Fibroblast of gingiva (primary cell): ENCODE measurements at regions not wholly inside any gene's neighbourhood (a gene's known extent, or its start where the extent isn't known, plus 50 kb on each side); places are given as distances from the start of the nearest gene placed in this dataset.

ENCODE experiments used
- DNase-seq: peaks from one replicate; pipeline ENCODE4 v3.0.0-alpha.2; 2011; ENCODE audit warnings: low read depth

- no peak for DNase-seq
These were observed 111.0 kb upstream of the APC start for GRCh38 chr5:112626715-112627114.

- no peak for DNase-seq
These were observed 109.3 kb upstream of the APC start for GRCh38 chr5:112628214-112628980.

GRCh38 chr5:112630246-112631009 is 107.3 kb upstream of the APC start:
- DNase-seq: no peak

- peak; percentile 31 for DNase-seq
These were observed 103.5 kb upstream of the APC start for GRCh38 chr5:112634166-112634565.

- DNase-seq: no peak
These were observed 102.9 kb upstream of the APC start for GRCh38 chr5:112634796-112635195.

- DNase-seq: no peak
These were observed 102.4 kb upstream of the APC start for GRCh38 chr5:112635276-112635675.

GRCh38 chr5:112635771-112636731 is 101.6 kb upstream of the APC start:
- DNase-seq: no peak

GRCh38 chr5:112636751-112637150 is 100.9 kb upstream of the APC start:
- DNase-seq: no peak

GRCh38 chr5:112637343-112637742 is 100.3 kb upstream of the APC start:
- DNase-seq: peak; percentile 51

GRCh38 chr5:112640546-112640945 is 97.1 kb upstream of the APC start:
- DNase-seq: peak; percentile 30

GRCh38 chr5:112641515-112642110 is 96.1 kb upstream of the APC start:
- no peak for DNase-seq

- no peak for DNase-seq
These were observed 94.8 kb upstream of the APC start for GRCh38 chr5:112642885-112643284.

GRCh38 chr5:112643339-112643971 is 94.2 kb upstream of the APC start:
- DNase-seq: no peak

GRCh38 chr5:112646139-112646936 is 91.3 kb upstream of the APC start:
- DNase-seq: no peak

- DNase-seq: no peak
These were observed 90.3 kb upstream of the APC start for GRCh38 chr5:112647428-112647827.

GRCh38 chr5:112648264-112648663 is 89.4 kb upstream of the APC start:
- no peak for DNase-seq

- DNase-seq: no peak
These were observed 87.8 kb upstream of the APC start for GRCh38 chr5:112649882-112650281.

- DNase-seq: no peak
These were observed 84.0 kb upstream of the APC start for GRCh38 chr5:112653638-112654205.

- DNase-seq: no peak
These were observed 82.2 kb upstream of the APC start for GRCh38 chr5:112655513-112655912.

- DNase-seq: no peak
These were observed 81.2 kb upstream of the APC start for GRCh38 chr5:112656451-112656850.
